ENCODE measurements at regions not wholly inside any gene's neighbourhood (a gene's known extent, or its start where the extent isn't known, plus 50 kb on each side); places are given as distances from the start of the nearest gene placed in this dataset.

DNA sequence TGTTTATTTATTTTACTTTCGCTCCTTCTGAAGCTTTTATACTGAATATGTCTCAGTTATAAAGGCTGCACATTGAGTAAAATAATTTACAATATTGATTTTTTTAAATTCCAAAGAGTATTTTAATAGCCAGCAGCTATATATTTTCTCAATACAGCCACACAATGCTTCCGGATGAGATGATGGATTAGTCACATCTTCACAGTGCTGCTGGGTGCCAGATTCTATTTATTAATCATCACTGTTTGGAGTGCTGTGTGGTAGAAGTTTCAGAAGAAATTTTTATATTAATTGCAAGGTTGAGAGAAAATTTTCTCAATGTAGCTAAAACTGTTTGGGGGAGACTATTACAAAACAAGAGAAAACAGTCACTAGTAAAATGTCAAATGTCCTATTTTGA lies 989.8 kb downstream of the TLE4 start:
- Histone ChIP-seq H3K79me2 (ENCODE audit: low read depth) (no peaks in the 10 kb centered on the region), H3K9me3 (ENCODE audit: low read depth) (no peaks in the 10 kb centered on the region), H4K20me1 (ENCODE audit: low read depth) (no peaks in the 10 kb centered on the region), H3F3A (ENCODE audit: low read depth) (no peaks in the 10 kb centered on the region), H3K4me1 (no peaks in the 10 kb centered on the region), H3K4me2 (no peak overlapping the region), H3K27me3 (no peaks in the 10 kb centered on the region), H3K4me3 (no peak overlapping the region), H3K9ac (no peak overlapping the region), H2AFZ (replicated peaks) (no peak overlapping the region), H3K36me3 (no peaks in the 10 kb centered on the region), H3K27ac (no peak overlapping the region)
- Mint-ChIP-seq H3K27me3 (ENCODE audit: insufficient read depth, low read depth) (no peaks in the 10 kb centered on the region), H3K4me1 (peaks cover 12% of the 10 kb centered on the region), H3K4me3 (no peak overlapping the region), H3K9me3 (peaks cover 6% of the 10 kb centered on the region), H3K27ac (no peak overlapping the region), H3K36me3 (no peaks in the 10 kb centered on the region)
- DNase-seq (ENCODE audit: low spot score): no peak
- TF ChIP-seq, protein P1, sequence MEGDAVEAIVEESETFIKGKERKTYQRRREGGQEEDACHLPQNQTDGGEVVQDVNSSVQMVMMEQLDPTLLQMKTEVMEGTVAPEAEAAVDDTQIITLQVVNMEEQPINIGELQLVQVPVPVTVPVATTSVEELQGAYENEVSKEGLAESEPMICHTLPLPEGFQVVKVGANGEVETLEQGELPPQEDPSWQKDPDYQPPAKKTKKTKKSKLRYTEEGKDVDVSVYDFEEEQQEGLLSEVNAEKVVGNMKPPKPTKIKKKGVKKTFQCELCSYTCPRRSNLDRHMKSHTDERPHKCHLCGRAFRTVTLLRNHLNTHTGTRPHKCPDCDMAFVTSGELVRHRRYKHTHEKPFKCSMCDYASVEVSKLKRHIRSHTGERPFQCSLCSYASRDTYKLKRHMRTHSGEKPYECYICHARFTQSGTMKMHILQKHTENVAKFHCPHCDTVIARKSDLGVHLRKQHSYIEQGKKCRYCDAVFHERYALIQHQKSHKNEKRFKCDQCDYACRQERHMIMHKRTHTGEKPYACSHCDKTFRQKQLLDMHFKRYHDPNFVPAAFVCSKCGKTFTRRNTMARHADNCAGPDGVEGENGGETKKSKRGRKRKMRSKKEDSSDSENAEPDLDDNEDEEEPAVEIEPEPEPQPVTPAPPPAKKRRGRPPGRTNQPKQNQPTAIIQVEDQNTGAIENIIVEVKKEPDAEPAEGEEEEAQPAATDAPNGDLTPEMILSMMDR (IDR thresholded peaks at IDR 0.05): no peak
- TF ChIP-seq EZH2phosphoT487 (IDR thresholded peaks at IDR 0.05) (no peak), EZH2 (IDR thresholded peaks at IDR 0.05) (no peak)

DNA sequence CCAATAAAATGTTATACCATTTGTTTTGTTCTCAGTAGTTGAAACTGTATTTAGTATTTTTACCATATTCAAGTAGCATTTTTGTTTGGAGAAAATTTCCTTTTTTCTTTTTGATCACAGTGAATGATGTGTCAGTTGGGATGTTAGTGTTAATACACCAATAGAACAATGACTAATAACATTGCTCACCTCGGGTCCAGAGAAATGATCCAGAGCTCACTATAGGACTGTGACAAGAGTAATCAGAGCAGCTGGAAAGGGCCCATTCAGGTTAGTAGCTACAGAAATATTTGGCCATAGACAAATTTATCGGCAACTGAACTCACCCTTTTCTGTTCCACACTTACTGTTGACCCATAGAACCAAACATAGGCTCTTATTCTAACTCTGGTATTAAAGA lies 989.2 kb downstream of the TLE4 start:
- Histone ChIP-seq H3K79me2 (ENCODE audit: low read depth) (no peaks in the 10 kb centered on the region), H4K20me1 (ENCODE audit: low read depth) (no peaks in the 10 kb centered on the region), H3K4me1 (no peaks in the 10 kb centered on the region), H2AFZ (replicated peaks) (no peak overlapping the region), H3K9ac (no peak overlapping the region), H3K4me2 (no peak overlapping the region), H3K27me3 (no peaks in the 10 kb centered on the region), H3K36me3 (no peaks in the 10 kb centered on the region), H3K4me3 (no peak overlapping the region), H3K9me3 (ENCODE audit: low read depth) (no peaks in the 10 kb centered on the region), H3K27ac (no peak overlapping the region), H3F3A (ENCODE audit: low read depth) (no peaks in the 10 kb centered on the region)
- Mint-ChIP-seq H3K27ac (no peak overlapping the region), H3K4me3 (no peak overlapping the region), H3K4me1 (peaks cover 12% of the 10 kb centered on the region), H3K9me3 (peaks cover 6% of the 10 kb centered on the region), H3K27me3 (ENCODE audit: insufficient read depth, low read depth) (no peaks in the 10 kb centered on the region), H3K36me3 (no peaks in the 10 kb centered on the region)
- TF ChIP-seq, protein P1 (IDR thresholded peaks at IDR 0.05): no peak
- TF ChIP-seq EZH2phosphoT487 (IDR thresholded peaks at IDR 0.05) (no peak), EZH2 (IDR thresholded peaks at IDR 0.05) (no peak)
- no peak for DNase-seq (ENCODE audit: low spot score)

DNA sequence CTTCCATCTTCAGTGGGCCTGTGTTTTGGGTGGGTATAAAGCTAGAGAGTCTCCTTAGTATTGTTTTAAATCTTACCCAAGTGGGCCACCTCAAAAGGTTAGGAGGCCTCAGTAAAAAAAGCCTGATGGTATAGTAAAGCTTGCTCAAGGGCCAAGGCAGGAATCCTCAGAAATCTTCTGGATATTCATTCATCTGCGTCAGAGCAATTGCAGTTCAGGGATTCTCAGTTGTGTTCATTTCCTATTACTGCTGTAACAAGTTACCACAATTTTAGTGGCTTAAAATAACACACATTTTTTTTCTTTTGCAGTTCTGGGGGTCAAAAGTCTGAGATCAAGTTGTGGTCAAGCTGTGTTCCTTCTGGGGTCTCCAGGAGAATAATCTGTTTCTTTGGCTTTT lies 985.5 kb downstream of the TLE4 start:
- no peak for DNase-seq (ENCODE audit: low spot score)

More for the DNA sequence above, 985.5 kb downstream of the TLE4 start:
- no peak overlapping the region for H3K9ac ChIP-seq
- Mint-ChIP-seq H3K27ac (no peak overlapping the region), H3K36me3 (no peaks in the 10 kb centered on the region), H3K4me1 (peaks cover 39% of the 10 kb centered on the region), H3K9me3 (no peaks in the 10 kb centered on the region), H3K27me3 (ENCODE audit: insufficient read depth, low read depth) (peaks cover 2% of the 10 kb centered on the region), H3K4me3 (no peak overlapping the region)
- H3K9me3 ChIP-seq (ENCODE audit: low read depth): no peaks in the 10 kb centered on the region
- H3F3A ChIP-seq (ENCODE audit: low read depth): peaks cover 12% of the 10 kb centered on the region
- peaks cover 21% of the 10 kb centered on the region for H3K4me1 ChIP-seq
- TF ChIP-seq EZH2phosphoT487 (IDR thresholded peaks at IDR 0.05) (no peak), EZH2 (IDR thresholded peaks at IDR 0.05) (no peak)
- TF ChIP-seq, protein P1 (IDR thresholded peaks at IDR 0.05): no peak
- H2AFZ ChIP-seq (replicated peaks): no peak overlapping the region
- no peaks in the 10 kb centered on the region for H3K36me3 ChIP-seq
- H3K27me3 ChIP-seq: no peaks in the 10 kb centered on the region
- no peak overlapping the region for H3K4me2 ChIP-seq
- H3K27ac ChIP-seq: no peak overlapping the region
- no peak overlapping the region for H3K4me3 ChIP-seq
- H3K79me2 ChIP-seq (ENCODE audit: low read depth): no peaks in the 10 kb centered on the region
- H4K20me1 ChIP-seq (ENCODE audit: low read depth): no peaks in the 10 kb centered on the region

Data from neural progenitor cell (in vitro differentiated cells).